Small intestine (tissue), 7 donors: ENCODE measurements at regions not wholly inside any gene's neighbourhood (a gene's known extent, or its start where the extent isn't known, plus 50 kb on each side); places are given as distances from the start of the nearest gene placed in this dataset.

Experiments
- DNase-seq, 2 donors: peaks; one replicate each; pipeline versions ENCODE4 v3.0.0 to v3.0.0-alpha.2; 2013
- FAIRE-seq: peaks from 2 replicates; lab custom pipeline; 2012; peaks lifted over from hg19 to GRCh38; lab: Jason Lieb, UNC
- H3K27ac ChIP-seq, 3 donors: one replicate each; pipeline ENCODE4 v1.5.1; 2013; ENCODE audit warnings: low read length in 2 of 3, mild to moderate bottlenecking in 2 of 3, control low read depth in 1 of 3, inconsistent platforms in 1 of 3, low read depth in 1 of 3, moderate library complexity in 1 of 3
- H3K27me3 ChIP-seq, 3 donors: one replicate each; pipeline ENCODE4 v1.6.1; 2013; ENCODE audit warnings: low read length in 3 of 3, inconsistent platforms in 1 of 3; ENCODE audit not compliant: control insufficient read depth in 3 of 3, insufficient read depth in 3 of 3
- H3K36me3 ChIP-seq, 3 donors: one replicate each; pipeline ENCODE4 v1.6.1; 2013; ENCODE audit warnings: low read length in 3 of 3, inconsistent platforms in 1 of 3, low read depth in 1 of 3, mild to moderate bottlenecking in 1 of 3, moderate library complexity in 1 of 3; ENCODE audit not compliant: control insufficient read depth in 3 of 3, insufficient read depth in 2 of 3
- H3K4me1 ChIP-seq, 3 donors: one replicate each; pipeline ENCODE4 v1.6.1; 2013; ENCODE audit warnings: low read length in 2 of 3, inconsistent platforms in 1 of 3, low read depth in 1 of 3, mild to moderate bottlenecking in 1 of 3, moderate library complexity in 1 of 3; ENCODE audit not compliant: control insufficient read depth in 3 of 3, insufficient read depth in 2 of 3
- H3K4me3 ChIP-seq, 3 donors: one replicate each; pipeline ENCODE4 v1.5.1; 2013; ENCODE audit warnings: low read length in 3 of 3, control low read depth in 1 of 3, inconsistent platforms in 1 of 3, low read depth in 1 of 3, mild to moderate bottlenecking in 1 of 3, moderate library complexity in 1 of 3
- H3K9me3 ChIP-seq, 2 donors: one replicate each; pipeline ENCODE4 v1.6.1; 2013; ENCODE audit warnings: low read depth in 1 of 2, low read length in 1 of 2; ENCODE audit not compliant: control insufficient read depth in 2 of 2, insufficient read depth in 1 of 2
- WGBS, 3 donors: extraction: QIAGEN DNeasy Blood & Tissue Kit; methylation state at CpG; one replicate each; pipeline ENCODE4 v1.1.7; 2013; 5-methylcytosine and 5-hydroxymethylcytosine counted together
- donor health status: healthy with polysubstance abuse.
- donor health status: control.
- donor health status: control.
- donor health status: Bipolar disorder and iron deficiency.
- donor health status: healthy.

- Histone ChIP-seq H3K36me3 (no peaks in the 10 kb centered on the region), H3K27me3 (no peaks in the 10 kb centered on the region), H3K9me3 (peaks cover 0 to 13% of the 10 kb centered on the region in 2 donors), H3K27ac (no peak overlapping the region), H3K4me1 (peaks cover 0 to 4% (median 0%) of the 10 kb centered on the region in 3 donors), H3K4me3 (no peak overlapping the region)
- DNase-seq (no peak), FAIRE-seq (no peak)
- 10 to 38% (median 21%) methylated on average over 2 of the region's 2 CpGs for WGBS, 3 donors
Observed at GRCh38 chr4:19260346-19260745, 991.4 kb upstream of the SLIT2 start.

GRCh38 chr4:19259920-19260319 is 991.8 kb upstream of the SLIT2 start:
- H3K36me3 ChIP-seq: no peaks in the 10 kb centered on the region
- no peak for DNase-seq
- H3K4me3 ChIP-seq: no peak overlapping the region
- no peak for FAIRE-seq
- no peaks in the 10 kb centered on the region for H3K27me3 ChIP-seq
- H3K4me1 ChIP-seq: peaks cover 0 to 4% (median 0%) of the 10 kb centered on the region in 3 donors
- no peak overlapping the region for H3K27ac ChIP-seq
- peaks cover 0 to 17% of the 10 kb centered on the region in 2 donors for H3K9me3 ChIP-seq
- 10 to 58% (median 47%) methylated on average over 1 of the region's 1 CpG for WGBS, 3 donors

DNA sequence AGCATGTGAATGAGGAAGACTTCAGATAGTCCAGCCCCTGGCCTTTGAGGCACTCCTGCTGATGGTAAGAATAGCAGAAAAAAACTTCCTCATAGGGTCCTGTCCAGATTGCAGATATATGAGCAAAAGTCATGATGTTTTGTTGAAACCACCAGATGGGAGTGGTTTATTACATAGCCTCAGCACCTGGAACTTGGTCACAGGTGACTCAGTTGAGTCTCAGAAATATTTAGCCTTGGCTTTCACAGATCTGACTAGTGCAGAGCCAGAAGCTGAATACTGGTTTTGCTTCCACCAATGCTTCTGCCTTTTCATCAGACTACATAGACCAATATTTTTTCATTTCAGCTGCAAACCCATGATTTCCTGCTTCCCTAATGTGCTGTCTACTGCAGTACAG is 994.9 kb upstream of the SLIT2 start:
- FAIRE-seq (no peak), DNase-seq (peak in 1 of 2 donors; percentile 32)
- peaks cover 0 to 19% of the 10 kb centered on the region in 2 donors for H3K9me3 ChIP-seq
- no peak overlapping the region for H3K4me3 ChIP-seq
- no peaks in the 10 kb centered on the region for H3K36me3 ChIP-seq
- peak overlapping the region in 1 of 3 donors; percentile 46 for H3K27ac ChIP-seq
- H3K27me3 ChIP-seq: no peaks in the 10 kb centered on the region
- peaks cover 0 to 4% (median 0%) of the 10 kb centered on the region in 3 donors for H3K4me1 ChIP-seq

DNA sequence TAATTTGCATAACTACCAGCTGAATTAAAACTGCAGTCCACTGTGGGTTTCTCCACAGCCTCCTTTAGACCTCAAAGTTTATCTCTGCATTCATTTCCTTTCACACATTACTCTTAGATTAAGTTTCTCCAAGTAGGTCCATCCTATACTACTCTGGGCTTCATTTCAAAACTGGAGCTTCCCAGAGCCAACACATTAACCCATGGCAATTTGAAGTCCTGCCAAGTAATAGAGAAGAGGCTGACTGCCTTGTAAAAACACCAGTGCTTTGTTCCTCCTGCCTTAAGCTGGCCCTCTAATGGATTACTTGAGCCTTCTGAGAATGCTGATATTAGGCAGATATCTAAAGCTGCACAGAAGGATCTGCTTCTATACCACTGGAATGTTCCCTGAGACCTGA is 997.2 kb upstream of the SLIT2 start:
- Histone ChIP-seq H3K27ac (no peak overlapping the region), H3K4me1 (peaks cover 0 to 4% (median 0%) of the 10 kb centered on the region in 3 donors), H3K27me3 (no peaks in the 10 kb centered on the region), H3K36me3 (no peaks in the 10 kb centered on the region), H3K4me3 (no peak overlapping the region), H3K9me3 (peaks cover 2 to 35% of the 10 kb centered on the region in 2 donors)
- DNase-seq: no peak
- FAIRE-seq: no peak

GRCh38 chr4:19248023-19248422 is 1003.7 kb upstream of the SLIT2 start:
- Histone ChIP-seq H3K27ac (no peak overlapping the region), H3K27me3 (no peaks in the 10 kb centered on the region)

GRCh38 chr4:19241895-19242294 is 1009.8 kb upstream of the SLIT2 start:
- WGBS, 3 donors: 49 to 59% (median 52%) methylated on average over 4 of the region's 4 CpGs
- no peak for FAIRE-seq

More at GRCh38 chr4:19248023-19248422, 1003.7 kb upstream of the SLIT2 start:
- 68 to 80% (median 78%) methylated on average over 4 of the region's 4 CpGs for WGBS, 3 donors
- Histone ChIP-seq H3K9me3 (peaks cover 2 to 19% of the 10 kb centered on the region in 2 donors), H3K4me1 (no peaks in the 10 kb centered on the region), H3K4me3 (no peak overlapping the region), H3K36me3 (no peaks in the 10 kb centered on the region)
- DNase-seq (no peak), FAIRE-seq (no peak)

DNA sequence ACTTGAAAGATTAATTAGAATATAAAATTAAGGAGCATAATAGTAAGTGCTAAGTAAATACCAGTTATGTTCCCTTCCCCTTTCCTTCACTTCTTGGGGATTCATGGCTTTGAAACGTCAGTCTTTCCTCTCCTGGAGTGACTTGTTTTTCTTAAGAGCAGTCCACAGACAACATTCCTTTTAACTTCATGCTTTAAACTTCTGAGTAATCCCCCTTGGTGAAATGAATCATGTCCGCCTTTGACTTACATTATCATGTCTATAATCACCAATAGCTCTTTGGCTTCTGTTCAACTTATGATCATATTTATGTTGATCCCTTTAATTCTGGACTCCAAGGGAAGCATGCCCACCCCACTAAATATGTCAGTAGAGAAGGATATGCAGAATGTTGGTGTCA is 1012.1 kb upstream of the SLIT2 start:
- no peak overlapping the region for H3K4me3 ChIP-seq
- FAIRE-seq: no peak
- H3K27me3 ChIP-seq: no peaks in the 10 kb centered on the region
- 54 to 78% (median 56%) methylated on average over 2 of the region's 2 CpGs for WGBS, 3 donors
- no peaks in the 10 kb centered on the region for H3K4me1 ChIP-seq
- DNase-seq: no peak
- no peaks in the 10 kb centered on the region for H3K9me3 ChIP-seq
- no peak overlapping the region for H3K27ac ChIP-seq
- no peaks in the 10 kb centered on the region for H3K36me3 ChIP-seq

More at GRCh38 chr4:19241895-19242294, 1009.8 kb upstream of the SLIT2 start:
- H3K4me1 ChIP-seq: no peaks in the 10 kb centered on the region
- H3K9me3 ChIP-seq: no peaks in the 10 kb centered on the region
- H3K27ac ChIP-seq: no peak overlapping the region
- no peaks in the 10 kb centered on the region for H3K36me3 ChIP-seq
- H3K4me3 ChIP-seq: no peak overlapping the region
- no peak for DNase-seq
- no peaks in the 10 kb centered on the region for H3K27me3 ChIP-seq

DNA sequence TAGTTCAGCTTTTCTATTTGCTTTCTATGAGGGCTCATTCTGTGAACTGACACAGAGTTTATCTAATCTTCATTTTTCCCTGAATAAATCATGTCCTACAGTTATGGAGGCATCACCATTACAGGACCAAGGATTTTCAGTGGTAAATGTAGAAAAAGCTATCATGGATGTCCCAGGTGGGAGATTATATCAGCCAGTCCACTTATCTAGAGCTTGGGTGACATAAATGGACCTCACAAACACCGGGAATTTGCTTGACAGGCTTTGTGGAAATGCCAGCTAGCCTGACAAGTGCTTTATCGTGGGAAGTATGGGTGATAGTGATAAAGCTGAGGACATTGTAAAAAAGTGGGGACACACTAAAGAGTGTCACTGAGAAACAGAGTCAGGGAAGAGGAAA is 1015.2 kb upstream of the SLIT2 start:
- no peak for FAIRE-seq
- WGBS, 3 donors: 36 to 47% (median 40%) methylated on average over 2 of the region's 2 CpGs
- H3K4me3 ChIP-seq: no peak overlapping the region

GRCh38 chr4:19230906-19231545 is 1020.7 kb upstream of the SLIT2 start:
- no peaks in the 10 kb centered on the region for H3K4me1 ChIP-seq
- no peak overlapping the region for H3K4me3 ChIP-seq
- no peaks in the 10 kb centered on the region for H3K27me3 ChIP-seq
- FAIRE-seq (no peak), DNase-seq (no peak)
- H3K36me3 ChIP-seq: no peaks in the 10 kb centered on the region
- no peaks in the 10 kb centered on the region for H3K9me3 ChIP-seq
- no peak overlapping the region for H3K27ac ChIP-seq
- WGBS, 3 donors: 55 to 84% (median 77%) methylated on average over 3 of the region's 3 CpGs

More for the DNA sequence above, 1015.2 kb upstream of the SLIT2 start:
- H3K36me3 ChIP-seq: no peaks in the 10 kb centered on the region
- no peak for DNase-seq
- H3K27me3 ChIP-seq: no peaks in the 10 kb centered on the region
- H3K27ac ChIP-seq: no peak overlapping the region
- no peaks in the 10 kb centered on the region for H3K9me3 ChIP-seq
- no peaks in the 10 kb centered on the region for H3K4me1 ChIP-seq
